Neural cell (in vitro differentiated cells): ENCODE measurements at regions not wholly inside any gene's neighbourhood (a gene's known extent, or its start where the extent isn't known, plus 50 kb on each side); places are given as distances from the start of the nearest gene placed in this dataset.

Experiments
- H2AFZ ChIP-seq: fragments of 200-600, 300-800 bp; sonication (generic), shearing (Covaris generic); 2 replicates; pipeline ENCODE4 v1.6.0; 2014; ENCODE audit warnings: low read depth, mild to moderate bottlenecking, antibody characterized with exemption, low read length, moderate library complexity
- H3F3A ChIP-seq: fragments of 200-600 bp; shearing (Covaris generic); 2 replicates; pipeline ENCODE4 v1.6.1; 2016; ENCODE audit warnings: mild to moderate bottlenecking, moderate library complexity, mixed read lengths, antibody characterized with exemption, low read length; ENCODE audit not compliant: insufficient read depth, poor library complexity, severe bottlenecking
- H3K27ac ChIP-seq: fragments of 200-600, 300-800 bp; sonication (generic), shearing (Covaris generic); 2 replicates; pipeline ENCODE4 v1.5.1; 2014; ENCODE audit warnings: mild to moderate bottlenecking, low read length, moderate library complexity
- H3K27me3 ChIP-seq: fragments of 300-800, 200-600 bp; sonication (generic), shearing (Covaris generic); 2 replicates; pipeline ENCODE4 v1.6.0; 2014; ENCODE audit warnings: mild to moderate bottlenecking, low read depth, low read length, moderate library complexity; ENCODE audit not compliant: insufficient read depth
- H3K36me3 ChIP-seq: fragments of 300-800, 200-600 bp; sonication (generic), shearing (Covaris generic); 2 replicates; pipeline ENCODE4 v1.5.1; 2014; ENCODE audit warnings: mild to moderate bottlenecking, antibody characterized with exemption, low read length, moderate library complexity; ENCODE audit not compliant: insufficient read depth
- H3K4me2 ChIP-seq: fragments of 300-800, 200-600 bp; sonication (generic), shearing (Covaris generic); 2 replicates; pipeline ENCODE4 v1.6.0; 2014; ENCODE audit warnings: mild to moderate bottlenecking, low read length
- H3K4me3 ChIP-seq: fragments of 300-800, 200-600 bp; sonication (generic), shearing (Covaris generic); 2 replicates; pipeline ENCODE4 v1.5.1; 2014; ENCODE audit warnings: mild to moderate bottlenecking, low read length, moderate library complexity
- H3K79me2 ChIP-seq: fragments of 200-600 bp; shearing (Covaris generic); replicated peaks from 2 replicates; pipeline ENCODE4 v1.6.0; 2014; ENCODE audit warnings: mild to moderate bottlenecking, low read length, moderate library complexity; ENCODE audit not compliant: insufficient read depth
- H3K9ac ChIP-seq: fragments of 300-800, 200-600 bp; sonication (generic), shearing (Covaris generic); 2 replicates; pipeline ENCODE4 v1.6.1; 2016; ENCODE audit warnings: mild to moderate bottlenecking, low read length, mixed read lengths
- H3K9me2 ChIP-seq: fragments of 200-600 bp; shearing (Covaris generic); 2 replicates; pipeline ENCODE4 v1.6.1; 2016; ENCODE audit warnings: mild to moderate bottlenecking, low read length, mixed read lengths; ENCODE audit not compliant: insufficient read depth
- H3K9me3 ChIP-seq: fragments of 200-600, 300-800 bp; sonication (generic), shearing (Covaris generic); 2 replicates; pipeline ENCODE4 v1.6.1; 2016; ENCODE audit warnings: mild to moderate bottlenecking, mixed run types, low read length, moderate library complexity, mixed read lengths
- H4K20me1 ChIP-seq: fragments of 200-600 bp; shearing (Covaris generic); 2 replicates; pipeline ENCODE4 v1.6.1; 2016; ENCODE audit warnings: mild to moderate bottlenecking, mixed run types; ENCODE audit not compliant: insufficient read depth
- CTCF ChIP-seq: fragments of 450-650 bp; IDR thresholded peaks from 2 replicates; pipeline ENCODE4 v1.5.1; 2014; ENCODE audit warnings: antibody characterized with exemption, mild to moderate bottlenecking, moderate library complexity; ENCODE audit not compliant: poor library complexity, severe bottlenecking
- EP300 ChIP-seq: fragments of 450-650 bp; conservative IDR thresholded peaks from 2 replicates; pipeline ENCODE4 v1.6.1; 2014; ENCODE audit warnings: antibody characterized with exemption, mild to moderate bottlenecking, moderate library complexity; ENCODE audit not compliant: poor library complexity, severe bottlenecking
- EZH2 ChIP-seq: fragments of 200-600, 300-800 bp; shearing (Covaris generic), sonication (generic); IDR thresholded peaks from 2 replicates; pipeline ENCODE4 v1.6.1; 2014; ENCODE audit warnings: antibody characterized with exemption, low read length, borderline replicate concordance, mild to moderate bottlenecking; ENCODE audit not compliant: insufficient read depth, poor library complexity, severe bottlenecking
- MXI1 ChIP-seq: fragments of 450-650 bp; conservative IDR thresholded peaks from 2 replicates; pipeline ENCODE4 v1.6.1; 2014; ENCODE audit warnings: antibody characterized with exemption, mild to moderate bottlenecking; ENCODE audit not compliant: poor library complexity, severe bottlenecking
- POLR2AphosphoS5 ChIP-seq: IDR thresholded peaks from 2 replicates; pipeline ENCODE4 v1.6.1; 2012
- RAD21 ChIP-seq: fragments of 450-650 bp; conservative IDR thresholded peaks from 2 replicates; pipeline ENCODE4 v1.6.1; 2014; ENCODE audit warnings: antibody characterized with exemption, mild to moderate bottlenecking, moderate library complexity
- REST ChIP-seq: IDR thresholded peaks from 2 replicates; pipeline ENCODE4 v1.6.1; 2012; ENCODE audit warnings: borderline replicate concordance
- SMC3 ChIP-seq: fragments of 450-650 bp; conservative IDR thresholded peaks from 2 replicates; pipeline ENCODE4 v1.6.1; 2014; ENCODE audit warnings: antibody characterized with exemption, mild to moderate bottlenecking, moderate library complexity; ENCODE audit not compliant: poor library complexity
- TAF1 ChIP-seq: IDR thresholded peaks from 2 replicates; pipeline ENCODE4 v1.6.1; 2012; ENCODE audit warnings: low read depth

GRCh38 chr9:88742483-88742882 lies 207.5 kb downstream of the NXNL2 start:
- no peaks in the 10 kb centered on the region for H3K9me3 ChIP-seq
- no peaks in the 10 kb centered on the region for H3K27me3 ChIP-seq
- no peak for TF ChIP-seq TAF1
- TF ChIP-seq REST: no peak
- TF ChIP-seq POLR2AphosphoS5: no peak
- TF ChIP-seq MXI1: no peak
- no peak for TF ChIP-seq RAD21
- no peak for TF ChIP-seq CTCF
- no peak for TF ChIP-seq EP300
- TF ChIP-seq EZH2: no peak
- no peak for TF ChIP-seq SMC3
- H3K79me2 ChIP-seq: no peaks in the 10 kb centered on the region
- no peak overlapping the region for H2AFZ ChIP-seq
- no peaks in the 10 kb centered on the region for H4K20me1 ChIP-seq
- no peak overlapping the region for H3K4me3 ChIP-seq
- no peak overlapping the region for H3K9ac ChIP-seq
- H3K4me2 ChIP-seq: no peak overlapping the region
- H3F3A ChIP-seq: no peaks in the 10 kb centered on the region
- no peak overlapping the region for H3K27ac ChIP-seq
- no peaks in the 10 kb centered on the region for H3K9me2 ChIP-seq
- H3K36me3 ChIP-seq: no peaks in the 10 kb centered on the region

GRCh38 chr9:88742905-88743304 lies 207.9 kb downstream of the NXNL2 start:
- Histone ChIP-seq H3K9me2 (no peaks in the 10 kb centered on the region), H3K36me3 (no peaks in the 10 kb centered on the region), H3K79me2 (no peaks in the 10 kb centered on the region), H3K9ac (no peak overlapping the region), H3K27me3 (no peaks in the 10 kb centered on the region), H3K9me3 (no peaks in the 10 kb centered on the region), H2AFZ (no peak overlapping the region), H3F3A (no peaks in the 10 kb centered on the region), H4K20me1 (no peaks in the 10 kb centered on the region), H3K27ac (no peak overlapping the region), H3K4me3 (no peak overlapping the region), H3K4me2 (no peak overlapping the region)
- no peak for TF ChIP-seq EP300
- no peak for TF ChIP-seq TAF1
- no peak for TF ChIP-seq SMC3
- no peak for TF ChIP-seq CTCF
- TF ChIP-seq EZH2: no peak
- no peak for TF ChIP-seq RAD21
- no peak for TF ChIP-seq POLR2AphosphoS5
- TF ChIP-seq REST: no peak
- no peak for TF ChIP-seq MXI1
